IMR-90 (cell line): ENCODE measurements at regions not wholly inside any gene's neighbourhood (a gene's known extent, or its start where the extent isn't known, plus 50 kb on each side); places are given as distances from the start of the nearest gene placed in this dataset.

ENCODE experiments used
- ATAC-seq: fragments of 200-7000 bp; cut with Tn5 transposase; 2 replicates; pipeline ENCODE4 v1.9.1; 2020; ENCODE audit warnings: low read depth, mild to moderate bottlenecking, moderate library complexity
- BruUV-seq: library from RNA; stranded (reverse); fragments of 400-500 nt; replicated peaks from 2 replicates; lab custom pipeline; 2021; lab: Mats Ljungman, UMichigan
- CTCF ChIA-PET: fragments of 300-600 bp; formaldehyde crosslinking; extraction: SDS; loops from one replicate; lab custom pipeline; 2021; ENCODE audit warnings: antibody characterized with exemption; lab: Yijun Ruan, JAX
- POLR2A ChIA-PET: fragments of 300-600 bp; sonication (Branson Sonifier 250); formaldehyde crosslinking; loops from one replicate; lab custom pipeline; 2022; ENCODE audit warnings: antibody characterized with exemption; ENCODE audit not compliant: unreplicated experiment; lab: Charles Lee
- DNase-seq: peaks from one replicate; pipeline ENCODE4 v3.0.0; 2013
- H2AFZ ChIP-seq: replicated peaks from 2 replicates; pipeline ENCODE3; 2013; ENCODE audit warnings: low read length, mild to moderate bottlenecking; ENCODE audit not compliant: poor library complexity
- H2AK5ac ChIP-seq: 2 replicates; pipeline ENCODE4 v1.6.1; 2013; ENCODE audit warnings: low read depth, low read length, inconsistent platforms
- H2AK9ac ChIP-seq: replicated peaks from 2 replicates; pipeline ENCODE3; 2013; ENCODE audit warnings: mild to moderate bottlenecking, low read depth, low read length, moderate library complexity; ENCODE audit not compliant: poor library complexity
- H2BK120ac ChIP-seq: 2 replicates; pipeline ENCODE4 v1.6.1; 2013; ENCODE audit warnings: low read depth, low read length, inconsistent platforms
- H2BK15ac ChIP-seq: 3 replicates; pipeline ENCODE4 v1.6.1; 2013; ENCODE audit warnings: low read depth, low read length, inconsistent platforms
- H2BK20ac ChIP-seq: 2 replicates; pipeline ENCODE4 v1.6.1; 2013; ENCODE audit warnings: low read depth, mild to moderate bottlenecking, inconsistent platforms, low read length, moderate library complexity
- H2BK5ac ChIP-seq: 2 replicates; pipeline ENCODE4 v1.6.1; 2013; ENCODE audit warnings: mild to moderate bottlenecking, low read depth, low read length, inconsistent platforms; ENCODE audit not compliant: poor library complexity, severe bottlenecking
- H3K14ac ChIP-seq: replicated peaks from 2 replicates; pipeline ENCODE4 v1.6.1; 2013; ENCODE audit warnings: low read depth, low read length, inconsistent platforms
- H3K18ac ChIP-seq: 2 replicates; pipeline ENCODE4 v1.6.1; 2013; ENCODE audit warnings: low read depth, low read length, control low read depth
- H3K23ac ChIP-seq: 2 replicates; pipeline ENCODE4 v1.6.1; 2013; ENCODE audit warnings: low read depth, low read length, inconsistent platforms
- H3K27ac ChIP-seq: 2 replicates; pipeline ENCODE4 v1.5.1; 2013; ENCODE audit warnings: mild to moderate bottlenecking, control low read depth, low read length; ENCODE audit not compliant: insufficient read depth
- H3K27me3 ChIP-seq: 2 replicates; pipeline ENCODE4 v1.6.1; 2013; ENCODE audit warnings: low read length; ENCODE audit not compliant: control insufficient read depth, insufficient read depth
- H3K36me3 ChIP-seq: 2 replicates; pipeline ENCODE4 v1.6.1; 2013; ENCODE audit warnings: low read length, mixed read lengths; ENCODE audit not compliant: control insufficient read depth, insufficient read depth
- H3K4ac ChIP-seq: 2 replicates; pipeline ENCODE4 v1.6.1; 2013; ENCODE audit warnings: low read depth, low read length, inconsistent platforms
- H3K4me1 ChIP-seq: 2 replicates; pipeline ENCODE4 v1.6.1; 2013; ENCODE audit warnings: low read length, mixed read lengths; ENCODE audit not compliant: control insufficient read depth, insufficient read depth
- H3K4me2 ChIP-seq: 2 replicates; pipeline ENCODE4 v1.6.1; 2013; ENCODE audit warnings: low read depth, mild to moderate bottlenecking, control low read depth, low read length, moderate library complexity
- H3K4me3 ChIP-seq: 2 replicates; pipeline ENCODE4 v1.5.1; 2013; ENCODE audit warnings: low read depth, mild to moderate bottlenecking, control low read depth, low read length, moderate library complexity; ENCODE audit not compliant: insufficient read depth
- H3K56ac ChIP-seq: 2 replicates; pipeline ENCODE4 v1.6.1; 2013; ENCODE audit warnings: low read length, inconsistent platforms; ENCODE audit not compliant: insufficient read depth; ENCODE audit errors: extremely low read depth
- H3K79me1 ChIP-seq, 2 experiments: 2 replicates each; pipeline ENCODE4 v1.6.1; 2013; ENCODE audit warnings: low read length in 2 of 2, inconsistent platforms in 1 of 2, low read depth in 1 of 2
- H3K9ac ChIP-seq: 2 replicates; pipeline ENCODE4 v1.6.1; 2013; ENCODE audit warnings: low read depth, low read length, control low read depth
- H3K9me1 ChIP-seq: 2 replicates; pipeline ENCODE4 v1.6.1; 2013; ENCODE audit warnings: low read length, inconsistent platforms; ENCODE audit not compliant: insufficient read depth
- H3K9me3 ChIP-seq: 2 replicates; pipeline ENCODE4 v1.6.1; 2013; ENCODE audit warnings: low read length; ENCODE audit not compliant: control insufficient read depth, insufficient read depth
- H4K20me1 ChIP-seq: 2 replicates; pipeline ENCODE4 v1.6.1; 2013; ENCODE audit warnings: low read length, inconsistent platforms; ENCODE audit not compliant: insufficient read depth
- H4K5ac ChIP-seq: 2 replicates; pipeline ENCODE4 v1.6.1; 2013; ENCODE audit warnings: mild to moderate bottlenecking, low read depth, low read length, control low read depth
- H4K8ac ChIP-seq, 2 experiments: 2 replicates each; pipeline ENCODE4 v1.6.1; 2013; ENCODE audit warnings: low read depth in 2 of 2, low read length in 2 of 2, control low read depth in 1 of 2, inconsistent platforms in 1 of 2
- H4K91ac ChIP-seq: 2 replicates; pipeline ENCODE4 v1.6.1; 2013; ENCODE audit warnings: low read depth, low read length, inconsistent platforms; ENCODE audit not compliant: insufficient read depth
- BHLHE40 ChIP-seq: fragments of 150-350 bp; IDR thresholded peaks from 2 replicates; pipeline ENCODE4 v1.6.1; 2016; ENCODE audit warnings: mild to moderate bottlenecking, low read depth, low read length
- MAZ ChIP-seq: IDR thresholded peaks from 2 replicates; pipeline ENCODE4 v1.6.1; 2012; ENCODE audit warnings: low read depth, mild to moderate bottlenecking, low read length, improper control_type of control experiment, moderate library complexity, borderline replicate concordance
- POLR2A ChIP-seq: IDR thresholded peaks from 2 replicates; pipeline ENCODE4 v1.6.1; 2012; ENCODE audit warnings: mild to moderate bottlenecking, low read depth, low read length
- RCOR1 ChIP-seq: IDR thresholded peaks from 2 replicates; pipeline ENCODE4 v1.6.1; 2012; ENCODE audit warnings: mild to moderate bottlenecking, low read length, improper control_type of control experiment; ENCODE audit not compliant: insufficient replicate concordance
- USF2 ChIP-seq: fragments of 150-350 bp; IDR thresholded peaks from 2 replicates; pipeline ENCODE4 v1.6.1; 2017; ENCODE audit warnings: mild to moderate bottlenecking, antibody characterized with exemption, low read length, low read depth
- WGBS, 2 experiments: methylation state at CpG; one replicate each; pipeline versions ENCODE4 v1.1.5 to v1.1.7; 2013; ENCODE audit warnings: missing lambda C conversion rate in 2 of 2; ENCODE audit not compliant: insufficient read length in 1 of 2; ENCODE audit errors: extremely low coverage in 2 of 2; 5-methylcytosine and 5-hydroxymethylcytosine counted together
- dilution Hi-C: fragments of 300-500 bp; cut with HindIII; formaldehyde crosslinking; loops from one replicate; pipeline ENCODE4 v1.14.3; 2018; ENCODE audit warnings: low sequenced_read_pairs; ENCODE audit not compliant: unreplicated experiment
- in situ Hi-C: fragments of 300-500 bp; cut with MboI; formaldehyde crosslinking; loops from 3 replicates; pipeline ENCODE4 v1.14.3; 2019; ENCODE audit warnings: low sequenced_read_pairs, inconsistent platforms, mixed read lengths
- intact Hi-C: fragments of 100-400 bp; cut with micrococcal nuclease; formaldehyde crosslinking; loops from 2 replicates; pipeline ENCODE4 v1.10.0; 2022
- TF ChIP-seq, protein P1 (sequence below): conservative IDR thresholded peaks from 2 replicates; pipeline ENCODE4 v1.5.1; 2012; ENCODE audit warnings: mild to moderate bottlenecking, low read depth, low read length, improper control_type of control experiment

DNA sequence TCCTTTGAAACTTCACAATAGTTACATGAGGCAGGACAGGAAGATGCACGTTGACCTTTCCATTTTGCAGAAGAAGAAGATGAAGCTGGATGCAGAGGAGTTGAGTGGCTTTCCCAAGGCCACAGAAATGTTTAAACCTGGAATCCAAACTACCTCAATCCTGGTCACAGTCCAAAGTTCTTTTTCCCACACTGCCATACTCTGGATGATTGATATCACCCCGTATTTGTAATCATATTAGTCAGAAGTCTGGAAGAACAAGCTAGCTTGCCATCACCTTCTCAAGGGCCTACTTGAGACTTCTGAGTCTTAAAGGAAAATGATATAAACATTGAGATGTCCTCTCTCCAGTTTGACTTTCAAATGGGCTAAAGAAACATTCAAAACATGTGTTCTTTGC, 190.1 kb downstream of the LNPK start:
- Histone ChIP-seq H3K9me1 (no peaks in the 10 kb centered on the region), H2AK9ac (no peak overlapping the region), H3K27ac (no peak overlapping the region), H4K8ac (no peak overlapping the region), H3K4ac (no peak overlapping the region), H4K5ac (no peak overlapping the region), H2BK15ac (no peak overlapping the region), H2BK120ac (no peak overlapping the region), H3K14ac (no peak overlapping the region), H3K9me3 (no peaks in the 10 kb centered on the region), H2BK20ac (no peak overlapping the region), H4K91ac (no peak overlapping the region), H3K56ac (no peak overlapping the region), H3K79me1 (no peaks in the 10 kb centered on the region), H3K4me3 (no peak overlapping the region), H3K36me3 (no peaks in the 10 kb centered on the region), H3K27me3 (no peaks in the 10 kb centered on the region; the same call in 1 of the 2 replicates), H4K20me1 (no peaks in the 10 kb centered on the region), H2AFZ (no peak overlapping the region), H3K23ac (no peak overlapping the region), H3K18ac (no peak overlapping the region), H3K4me1 (no peaks in the 10 kb centered on the region), H3K9ac (no peak overlapping the region), H3K4me2 (no peak overlapping the region), H2AK5ac (no peak overlapping the region), H2BK5ac (no peak overlapping the region)
- TF ChIP-seq RCOR1 (no peak), MAZ (no peak), USF2 (no peak), POLR2A (no peak), BHLHE40 (no peak)
- TF ChIP-seq, protein P1, sequence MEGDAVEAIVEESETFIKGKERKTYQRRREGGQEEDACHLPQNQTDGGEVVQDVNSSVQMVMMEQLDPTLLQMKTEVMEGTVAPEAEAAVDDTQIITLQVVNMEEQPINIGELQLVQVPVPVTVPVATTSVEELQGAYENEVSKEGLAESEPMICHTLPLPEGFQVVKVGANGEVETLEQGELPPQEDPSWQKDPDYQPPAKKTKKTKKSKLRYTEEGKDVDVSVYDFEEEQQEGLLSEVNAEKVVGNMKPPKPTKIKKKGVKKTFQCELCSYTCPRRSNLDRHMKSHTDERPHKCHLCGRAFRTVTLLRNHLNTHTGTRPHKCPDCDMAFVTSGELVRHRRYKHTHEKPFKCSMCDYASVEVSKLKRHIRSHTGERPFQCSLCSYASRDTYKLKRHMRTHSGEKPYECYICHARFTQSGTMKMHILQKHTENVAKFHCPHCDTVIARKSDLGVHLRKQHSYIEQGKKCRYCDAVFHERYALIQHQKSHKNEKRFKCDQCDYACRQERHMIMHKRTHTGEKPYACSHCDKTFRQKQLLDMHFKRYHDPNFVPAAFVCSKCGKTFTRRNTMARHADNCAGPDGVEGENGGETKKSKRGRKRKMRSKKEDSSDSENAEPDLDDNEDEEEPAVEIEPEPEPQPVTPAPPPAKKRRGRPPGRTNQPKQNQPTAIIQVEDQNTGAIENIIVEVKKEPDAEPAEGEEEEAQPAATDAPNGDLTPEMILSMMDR, result no peak
- ATAC-seq (no peak), DNase-seq (no peak)
- ChIA-PET CTCF (no interaction called here), POLR2A (no interaction called here)
- intact Hi-C loops (no loop called here), dilution Hi-C loops (no loop called here), in situ Hi-C loops (no loop called here)
- no CpG with 5 or more reads among the region's 2 CpGs for WGBS, 2 experiments
- no TSS peak for BruUV-seq
